ENCODE measurements at regions not wholly inside any gene's neighbourhood (a gene's known extent, or its start where the extent isn't known, plus 50 kb on each side); places are given as distances from the start of the nearest gene placed in this dataset.

- TF ChIP-seq CTCF (IDR thresholded peaks at IDR 0.05) (no peak), POLR2A (IDR thresholded peaks at IDR 0.05) (no peak)
These were observed 266.3 kb upstream of the AGAP1 start for GRCh38 chr2:235227590-235227989.
